HepG2 (cell line): ENCODE measurements at regions not wholly inside any gene's neighbourhood (a gene's known extent, or its start where the extent isn't known, plus 50 kb on each side); places are given as distances from the start of the nearest gene placed in this dataset.

Experiments used
- ATAC-seq: fragments of 200-7000 bp; cut with Tn5 transposase; 3 replicates; pipeline ENCODE4 v1.9.1; 2020; ENCODE audit warnings: mild to moderate bottlenecking, moderate library complexity
- BruUV-seq: library from RNA; stranded (reverse); fragments of 400-500 nt; replicated peaks from 2 replicates; lab custom pipeline; 2021; lab: Mats Ljungman, UMichigan
- CTCF ChIA-PET: fragments of 300-600 bp; formaldehyde crosslinking; extraction: SDS; loops from one replicate; lab custom pipeline; 2021; ENCODE audit warnings: low total read pairs, inconsistent platforms, low intra/inter-chr PET ratio; lab: Yijun Ruan, JAX
- POLR2A ChIA-PET: fragments of 350-600 bp; sonication (Branson Sonifier 250); formaldehyde crosslinking; loops from one replicate; lab custom pipeline; 2020; ENCODE audit warnings: antibody characterized with exemption, inconsistent platforms; lab: Yijun Ruan, JAX
- DNase-seq: peaks from one replicate; pipeline ENCODE4 v3.0.0-alpha.2; 2015; ENCODE audit warnings: low spot score
- FAIRE-seq: peaks from 3 replicates; lab custom pipeline; 2011; peaks lifted over from hg19 to GRCh38; lab: Jason Lieb, UNC
- H2AFZ ChIP-seq: one replicate; pipeline ENCODE4 v1.6.1; 2011; ENCODE audit warnings: low read length, inconsistent platforms
- H3K27ac ChIP-seq: fragments of 300-600 bp; 3 replicates; pipeline ENCODE4 v1.8.0; 2011; ENCODE audit warnings: mixed run types, mild to moderate bottlenecking, mixed read lengths, low read length, inconsistent platforms; ENCODE audit not compliant: insufficient read depth; ENCODE audit errors: extremely low read length
- H3K27me3 ChIP-seq, 2 experiments: fragments of 200-600 bp in 1 of 2; 2 replicates in 1 of 2; 3 replicates in 1 of 2; pipeline versions ENCODE4 v1.6.0 to v1.8.0; 2011; ENCODE audit warnings: low read length in 2 of 2, mild to moderate bottlenecking in 2 of 2, moderate library complexity in 2 of 2, inconsistent platforms in 1 of 2; ENCODE audit not compliant: insufficient read depth in 2 of 2, control insufficient read depth in 1 of 2
- H3K36me3 ChIP-seq, 2 experiments: fragments of 200-600 bp in 1 of 2; replicated peaks in 1 of 2; 2 replicates in 1 of 2; 3 replicates in 1 of 2; pipeline versions ENCODE4 v1.5.1 to v1.8.0; 2011; ENCODE audit warnings: low read length in 2 of 2, inconsistent platforms in 1 of 2; ENCODE audit not compliant: insufficient read depth in 2 of 2, control insufficient read depth in 1 of 2
- H3K4me1 ChIP-seq: 2 replicates; pipeline ENCODE4 v1.5.1; 2012; ENCODE audit warnings: low read length, inconsistent platforms; ENCODE audit not compliant: insufficient read depth
- H3K4me2 ChIP-seq: 2 replicates; pipeline ENCODE4 v1.6.0; 2011; ENCODE audit warnings: low read depth, low read length, inconsistent platforms
- H3K4me3 ChIP-seq, 3 experiments: fragments of 200-600 bp in 1 of 3; sonication (generic), shearing (Covaris generic) in 1 of 3; replicated peaks in 1 of 3; 2 replicates each; pipeline ENCODE4 v1.5.1; 2011 to 2016; ENCODE audit warnings: low read length in 3 of 3, inconsistent platforms in 2 of 3, low read depth in 2 of 3, mild to moderate bottlenecking in 2 of 3, control low read depth in 1 of 3, mixed read lengths in 1 of 3; ENCODE audit not compliant: insufficient read depth in 1 of 3
- H3K79me2 ChIP-seq: one replicate; pipeline ENCODE4 v1.6.1; 2011; ENCODE audit warnings: low read length, inconsistent platforms; ENCODE audit not compliant: insufficient read depth
- H3K9ac ChIP-seq: 2 replicates; pipeline ENCODE4 v1.6.0; 2011; ENCODE audit warnings: mild to moderate bottlenecking, low read depth, low read length, inconsistent platforms; ENCODE audit not compliant: insufficient read depth
- H3K9me3 ChIP-seq: 2 replicates; pipeline ENCODE4 v1.5.1; 2012; ENCODE audit warnings: mild to moderate bottlenecking, low read length
- H4K20me1 ChIP-seq: 2 replicates; pipeline ENCODE4 v1.6.0; 2011; ENCODE audit warnings: inconsistent platforms, mild to moderate bottlenecking, low read length, moderate library complexity; ENCODE audit not compliant: insufficient read depth
- ATM ChIP-seq: fragments of 450-650 bp; IDR thresholded peaks from 2 replicates; pipeline ENCODE4 v1.7.1; 2017; ENCODE audit warnings: mild to moderate bottlenecking, borderline replicate concordance
- CHCHD3 ChIP-seq: sonication (generic); formaldehyde crosslinking; IDR thresholded peaks from 2 replicates; pipeline ENCODE4 v1.8.0; 2022; ENCODE audit warnings: mild to moderate bottlenecking, missing genetic modification reagents, moderate library complexity
- DMTF1 ChIP-seq: sonication (generic); formaldehyde crosslinking; IDR thresholded peaks from 2 replicates; pipeline ENCODE4 v1.4.0; 2020; ENCODE audit warnings: mild to moderate bottlenecking, missing genetic modification reagents
- FOXO1 ChIP-seq: sonication (generic); formaldehyde crosslinking; IDR thresholded peaks from 2 replicates; pipeline ENCODE4 v1.4.0; 2020; ENCODE audit warnings: missing genetic modification reagents
- HOMEZ ChIP-seq: IDR thresholded peaks from 2 replicates; pipeline ENCODE4 v1.6.1; 2016; ENCODE audit warnings: low read depth
- ZNF607 ChIP-seq: sonication (generic); formaldehyde crosslinking; IDR thresholded peaks from 2 replicates; pipeline ENCODE4 v1.5.1; 2020; ENCODE audit warnings: missing genetic modification reagents, mild to moderate bottlenecking, borderline replicate concordance
- ZNF772 ChIP-seq: sonication (generic); formaldehyde crosslinking; IDR thresholded peaks from 2 replicates; pipeline ENCODE4 v1.5.0; 2020; ENCODE audit warnings: mild to moderate bottlenecking, missing genetic modification reagents
- WGBS: methylation state at CpG from one replicate; pipeline ENCODE4 v1.1.6; 2017; ENCODE audit warnings: low lambda C conversion rate; 5-methylcytosine and 5-hydroxymethylcytosine counted together
- in situ Hi-C: cut with HindIII; loops from 2 replicates; pipeline ENCODE4 v1.10.0; 2017; ENCODE audit warnings: low pct_unique_long_range_greater_than_20kb; ENCODE audit not compliant: extremely low pct_ligation_motif_present
- intact Hi-C: fragments of 100-400 bp; cut with micrococcal nuclease; formaldehyde crosslinking; loops from one replicate; pipeline ENCODE4 v1.10.0; 2022; ENCODE audit not compliant: unreplicated experiment
- TF ChIP-seq, protein P1 (sequence below), 2 experiments: sonication (generic) in 1 of 2; formaldehyde crosslinking in 1 of 2; IDR thresholded peaks; 2 replicates each; pipeline versions ENCODE4 v1.6.1 to v1.9.0; 2014 to 2022; ENCODE audit warnings: antibody characterized with exemption in 1 of 2, borderline replicate concordance in 1 of 2, inconsistent platforms in 1 of 2, low read depth in 1 of 2, missing genetic modification reagents in 1 of 2

DNA sequence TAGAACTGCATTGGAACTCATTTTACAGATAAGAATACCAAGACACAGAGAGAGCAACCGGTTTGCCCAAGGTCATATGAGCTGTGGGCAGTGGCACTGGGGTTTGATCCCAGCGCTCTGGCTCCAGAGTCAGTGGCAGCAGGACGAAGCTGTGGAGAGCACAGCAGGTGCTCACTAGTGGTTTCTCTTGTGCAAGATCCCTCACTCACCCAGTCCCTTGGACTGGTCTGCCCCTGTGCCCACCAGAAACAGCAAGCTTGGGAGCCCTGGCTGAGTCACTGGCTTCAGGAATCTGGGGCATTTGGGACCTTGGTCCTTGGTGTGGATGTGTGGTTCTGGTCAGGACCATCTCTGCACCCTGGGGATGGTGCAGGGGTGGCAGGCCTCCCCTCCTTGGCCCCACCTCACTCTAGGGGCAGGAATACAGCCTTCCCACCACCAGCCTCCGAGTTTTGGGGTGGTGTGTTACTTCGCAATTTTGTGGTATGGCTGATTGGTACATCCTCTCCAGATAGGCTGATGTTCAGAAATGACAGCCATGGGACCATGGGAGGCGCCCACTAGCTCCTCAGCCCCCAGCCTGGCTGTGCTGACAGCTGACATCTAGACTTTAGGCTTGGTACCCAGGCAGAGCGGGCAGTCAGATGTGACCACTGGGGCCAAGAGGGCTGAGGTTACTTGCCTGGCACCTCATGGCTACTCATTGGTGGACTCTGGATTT, 104.6 kb downstream of the LSM3 start (continued):
- TF ChIP-seq, protein P1, sequence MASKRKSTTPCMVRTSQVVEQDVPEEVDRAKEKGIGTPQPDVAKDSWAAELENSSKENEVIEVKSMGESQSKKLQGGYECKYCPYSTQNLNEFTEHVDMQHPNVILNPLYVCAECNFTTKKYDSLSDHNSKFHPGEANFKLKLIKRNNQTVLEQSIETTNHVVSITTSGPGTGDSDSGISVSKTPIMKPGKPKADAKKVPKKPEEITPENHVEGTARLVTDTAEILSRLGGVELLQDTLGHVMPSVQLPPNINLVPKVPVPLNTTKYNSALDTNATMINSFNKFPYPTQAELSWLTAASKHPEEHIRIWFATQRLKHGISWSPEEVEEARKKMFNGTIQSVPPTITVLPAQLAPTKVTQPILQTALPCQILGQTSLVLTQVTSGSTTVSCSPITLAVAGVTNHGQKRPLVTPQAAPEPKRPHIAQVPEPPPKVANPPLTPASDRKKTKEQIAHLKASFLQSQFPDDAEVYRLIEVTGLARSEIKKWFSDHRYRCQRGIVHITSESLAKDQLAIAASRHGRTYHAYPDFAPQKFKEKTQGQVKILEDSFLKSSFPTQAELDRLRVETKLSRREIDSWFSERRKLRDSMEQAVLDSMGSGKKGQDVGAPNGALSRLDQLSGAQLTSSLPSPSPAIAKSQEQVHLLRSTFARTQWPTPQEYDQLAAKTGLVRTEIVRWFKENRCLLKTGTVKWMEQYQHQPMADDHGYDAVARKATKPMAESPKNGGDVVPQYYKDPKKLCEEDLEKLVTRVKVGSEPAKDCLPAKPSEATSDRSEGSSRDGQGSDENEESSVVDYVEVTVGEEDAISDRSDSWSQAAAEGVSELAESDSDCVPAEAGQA (IDR thresholded peaks at IDR 0.05; ENCODE audit: low read depth): no peak
- TF ChIP-seq, protein P1 (CRISPR knock-in tag; IDR thresholded peaks at IDR 0.05; ENCODE audit: borderline replicate concordance): no peak
- no peak for TF ChIP-seq ATM
- TF ChIP-seq ZNF607: no peak
- TF ChIP-seq, all 625 proteins: peak for 0

DNA sequence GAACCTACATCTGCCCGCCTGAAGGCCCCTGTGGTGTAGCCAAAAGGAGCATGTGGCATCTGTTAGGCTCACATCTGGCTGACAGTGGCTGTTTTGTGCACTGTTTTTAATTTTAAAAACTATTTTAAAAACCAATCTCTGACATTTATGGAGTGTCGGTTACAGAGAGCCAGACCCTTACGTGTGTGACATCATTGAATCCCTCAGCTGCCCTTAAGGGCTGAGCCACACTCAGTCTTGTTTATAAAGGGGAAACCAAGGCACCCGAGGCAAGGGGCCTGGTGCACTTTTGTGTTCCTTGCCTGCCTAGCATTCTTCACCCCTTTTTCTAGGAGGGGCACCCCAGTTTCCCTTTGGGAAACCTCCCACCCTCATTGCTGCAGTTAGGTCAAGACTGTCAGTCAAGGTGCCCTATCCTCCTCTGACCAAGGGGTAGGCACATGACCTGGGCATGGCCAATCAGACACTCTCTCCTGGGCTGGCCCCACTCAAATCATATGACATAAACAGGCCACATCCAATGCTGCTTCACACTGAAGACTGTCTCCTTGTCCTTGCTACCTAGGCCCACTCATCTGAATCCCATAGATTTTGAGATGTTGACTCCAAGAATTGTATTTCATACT, 105.3 kb downstream of the LSM3 start:
- H4K20me1 ChIP-seq: no peaks in the 10 kb centered on the region
- no peak overlapping the region for H2AFZ ChIP-seq
- DNase-seq: no peak
- no peak for FAIRE-seq
- 45% methylated on average over 4 of the region's 4 CpGs for WGBS
- intact Hi-C loops (no loop called here), in situ Hi-C loops (no loop called here)
- H3K79me2 ChIP-seq: no peaks in the 10 kb centered on the region
- no peaks in the 10 kb centered on the region for H3K9me3 ChIP-seq
- no peaks in the 10 kb centered on the region for H3K36me3 ChIP-seq
- H3K27ac ChIP-seq: no peak overlapping the region
- H3K4me2 ChIP-seq: no peak overlapping the region
- TF ChIP-seq HOMEZ (CRISPR knock-in tag) (no peak), CHCHD3 (CRISPR knock-in tag) (no peak), FOXO1 (no peak), ZNF772 (CRISPR knock-in tag) (no peak), DMTF1 (CRISPR knock-in tag) (no peak)
- TF ChIP-seq, all 625 proteins: peak for 0
- ChIA-PET POLR2A (no interaction called here), CTCF (no interaction called here)
- no peak overlapping the region for H3K4me3 ChIP-seq
- H3K27me3 ChIP-seq: peaks cover 4 to 27% of the 10 kb centered on the region in 2 experiments; a peak in 4 of 5 replicates
- BruUV-seq: no TSS peak
- H3K4me1 ChIP-seq: no peaks in the 10 kb centered on the region
- no peak for ATAC-seq
- no peak overlapping the region for H3K9ac ChIP-seq
